LHCN-M2 (cell line): ENCODE measurements at regions not wholly inside any gene's neighbourhood (a gene's known extent, or its start where the extent isn't known, plus 50 kb on each side); places are given as distances from the start of the nearest gene placed in this dataset.
"Not testable (repeated sequence)": the region's sequence is repeated elsewhere in the genome, so short reads cannot be mapped to it uniquely, and the experiment has no call there.

Experiments used
- DNase-seq: peaks from one replicate; pipeline ENCODE4 v3.0.0-alpha.2; 2012; ENCODE audit warnings: low read depth

DNA sequence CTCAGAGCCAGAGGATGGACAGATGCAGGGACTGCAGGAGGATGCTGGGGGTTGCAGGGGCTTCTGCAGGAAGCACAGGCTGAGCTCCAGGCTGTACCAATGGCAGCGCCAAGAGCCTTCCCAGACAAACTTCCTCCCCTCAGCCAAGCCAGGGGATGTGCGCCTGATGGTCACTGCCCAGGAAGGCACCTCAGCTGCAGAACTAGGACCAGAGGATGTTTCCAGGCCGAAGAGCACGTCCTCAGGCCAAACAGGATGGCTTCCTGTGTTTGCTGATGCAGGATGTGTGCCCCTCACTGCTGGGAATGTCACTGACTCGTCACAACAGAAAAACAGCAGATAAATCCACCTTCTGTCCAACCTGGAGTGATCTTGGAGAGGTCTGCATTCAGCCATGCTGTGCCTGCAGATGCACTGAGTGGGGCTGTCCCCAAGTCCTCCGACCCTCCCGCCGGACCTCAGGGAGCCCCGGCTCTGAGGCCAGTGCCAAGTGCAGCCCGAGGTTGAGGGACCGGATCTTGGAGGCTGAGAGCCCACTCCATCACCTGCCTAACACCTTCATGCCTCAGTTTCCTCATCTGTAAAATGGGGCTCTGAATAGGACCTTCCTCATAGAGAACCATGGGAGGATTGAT lies 152.5 kb upstream of the CHST15 start:
- no peak for DNase-seq

DNA sequence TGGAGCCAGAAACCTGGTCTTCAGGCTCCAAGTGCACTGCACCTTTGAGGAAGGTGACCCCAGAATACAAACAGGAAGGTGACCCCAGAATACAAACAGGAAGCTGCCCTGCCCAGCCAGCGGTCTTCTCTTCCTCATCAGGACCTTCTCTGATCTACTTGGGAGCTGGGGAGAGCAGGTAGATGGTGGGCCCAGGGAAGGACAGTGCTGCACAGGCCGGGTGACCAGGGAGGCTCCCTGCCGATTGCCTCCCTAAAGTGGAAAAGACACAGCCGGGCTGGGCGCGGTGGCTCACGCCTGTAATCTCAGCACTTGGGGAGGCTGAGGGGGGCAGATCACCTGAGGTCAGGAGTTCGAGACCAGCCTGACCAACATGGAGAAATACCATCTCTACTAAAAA lies 151.8 kb upstream of the CHST15 start:
- no peak for DNase-seq

DNA sequence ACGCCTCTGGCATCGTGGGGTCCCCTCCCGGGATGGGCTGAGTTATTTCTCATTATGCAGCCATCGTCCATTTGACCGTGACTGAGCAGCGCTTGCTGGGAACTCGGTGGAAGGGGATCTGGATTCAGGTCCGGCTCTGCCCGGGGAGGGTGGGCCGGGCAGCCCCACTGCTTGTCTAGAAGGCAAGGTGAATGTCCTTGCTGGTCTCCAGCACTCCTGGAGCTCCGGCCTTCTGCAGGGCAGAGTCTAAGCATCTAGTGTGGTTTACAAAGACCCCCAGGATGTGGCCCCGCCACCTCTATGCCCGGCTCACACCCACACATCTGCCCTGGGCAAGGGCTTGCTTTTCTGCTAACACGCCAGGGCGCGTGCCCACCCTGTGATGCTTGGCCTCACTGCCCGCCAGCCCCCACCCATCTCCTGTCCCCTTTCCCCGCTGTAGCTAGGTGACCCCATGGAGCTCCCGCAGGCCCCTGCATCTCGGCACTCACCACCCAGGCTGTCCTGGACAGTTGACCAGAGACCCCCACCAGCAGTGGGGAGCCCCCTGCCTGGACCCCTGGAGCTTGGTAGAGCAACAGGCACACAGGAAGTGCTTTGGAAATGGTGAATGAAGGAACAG lies 151.0 kb upstream of the CHST15 start:
- no peak for DNase-seq

DNA sequence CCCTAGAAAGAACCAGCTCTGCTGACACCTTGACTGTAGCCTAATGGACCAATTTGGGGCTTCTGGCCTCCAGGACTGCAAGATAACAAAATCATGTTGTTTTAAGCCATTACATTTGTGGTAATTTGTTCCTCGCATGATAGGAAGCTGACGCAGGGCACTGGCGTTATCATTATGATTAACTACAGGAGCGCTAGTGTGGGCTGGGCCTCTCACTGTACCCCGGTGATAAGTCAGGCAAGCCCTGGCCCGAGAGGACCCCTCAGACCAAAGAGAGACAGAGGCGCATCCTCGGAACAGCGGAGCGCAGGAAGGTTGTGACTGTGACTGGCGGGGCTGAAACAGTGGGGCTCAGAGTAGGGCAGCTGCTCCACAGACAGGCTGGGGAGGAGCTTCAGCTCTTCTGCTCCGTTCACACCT lies 150.3 kb upstream of the CHST15 start:
- no peak for DNase-seq

DNA sequence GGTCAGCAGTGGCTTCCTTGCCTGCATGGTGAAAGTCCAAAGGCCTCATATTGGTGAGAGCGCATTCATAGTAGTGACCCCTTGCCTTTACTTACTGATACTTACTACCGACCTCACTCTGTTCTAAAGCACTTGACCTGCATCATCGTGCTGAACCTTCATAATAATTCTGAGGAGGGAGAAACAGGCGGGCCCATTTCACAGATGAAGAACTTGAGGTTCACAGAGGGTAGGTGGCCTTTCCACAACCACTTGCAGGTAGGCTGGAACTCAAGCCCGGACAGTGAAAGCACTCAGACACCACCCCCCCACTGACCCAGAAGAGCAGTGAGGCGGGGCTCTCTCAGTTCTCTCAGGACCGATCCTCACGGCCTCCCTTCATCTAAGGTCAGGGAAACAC lies 149.4 kb upstream of the CHST15 start:
- no peak for DNase-seq

DNA sequence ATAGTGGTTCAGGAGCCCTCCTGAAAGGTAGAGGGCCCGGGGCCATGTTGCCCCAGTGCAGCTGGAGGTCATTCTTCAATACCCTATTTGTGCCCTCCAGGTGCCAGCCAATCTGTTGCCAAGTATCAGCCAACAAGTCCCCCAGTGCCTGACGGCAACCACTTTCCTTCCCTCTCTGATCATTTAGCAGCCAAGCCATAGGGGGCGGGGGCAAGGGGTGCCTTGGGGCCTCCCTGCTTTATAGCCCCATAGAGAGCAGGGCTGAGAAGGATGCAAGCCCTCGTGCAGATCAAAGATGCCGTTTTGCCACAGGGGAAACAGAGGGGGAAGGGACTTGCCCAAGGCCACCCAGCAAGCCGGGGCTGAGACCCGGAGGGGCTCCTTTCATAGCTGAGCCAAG lies 149.0 kb upstream of the CHST15 start:
- no peak for DNase-seq

DNA sequence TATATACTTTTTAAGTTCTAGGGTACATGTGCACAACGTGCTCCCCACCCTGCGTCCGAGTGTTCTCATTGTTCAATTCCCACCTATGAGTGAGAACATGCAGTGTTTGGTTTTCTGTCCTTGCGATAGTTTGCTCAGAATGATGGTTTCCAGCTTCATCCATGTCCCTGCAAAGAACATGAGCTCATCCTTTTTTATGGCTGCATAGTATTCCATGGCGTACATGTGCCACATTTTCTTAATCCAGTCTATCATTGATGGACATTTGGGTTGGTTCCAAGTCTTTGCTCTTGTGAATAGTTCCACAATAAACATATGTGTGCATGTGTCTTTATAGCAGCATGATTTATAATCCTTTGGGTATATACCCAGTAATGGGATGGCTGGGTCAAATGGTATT lies 148.1 kb upstream of the CHST15 start:
- not testable (repeated sequence) for DNase-seq

DNA sequence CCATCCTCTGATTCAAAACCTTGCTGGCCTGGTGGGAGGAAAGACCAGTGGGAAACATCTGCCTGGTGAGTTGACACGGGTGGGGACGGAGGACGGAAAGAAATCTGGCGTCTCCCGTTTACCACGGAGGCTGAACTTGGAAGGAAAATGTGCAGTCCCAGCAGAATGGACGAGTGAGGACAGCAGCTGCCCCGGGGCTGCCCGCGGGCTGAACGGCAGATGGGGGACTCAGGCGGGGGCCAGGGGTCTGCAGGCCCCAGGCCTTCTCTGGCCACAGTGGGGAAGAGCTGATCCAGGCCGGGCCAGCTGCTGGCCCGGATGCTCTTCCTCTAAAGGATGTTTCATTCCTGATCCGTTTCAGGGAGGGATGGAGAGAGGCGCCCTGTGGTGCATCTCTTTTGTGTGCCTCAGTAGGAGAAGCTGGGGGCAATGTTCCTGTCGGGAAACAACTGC lies 147.5 kb upstream of the CHST15 start:
- no peak for DNase-seq

DNA sequence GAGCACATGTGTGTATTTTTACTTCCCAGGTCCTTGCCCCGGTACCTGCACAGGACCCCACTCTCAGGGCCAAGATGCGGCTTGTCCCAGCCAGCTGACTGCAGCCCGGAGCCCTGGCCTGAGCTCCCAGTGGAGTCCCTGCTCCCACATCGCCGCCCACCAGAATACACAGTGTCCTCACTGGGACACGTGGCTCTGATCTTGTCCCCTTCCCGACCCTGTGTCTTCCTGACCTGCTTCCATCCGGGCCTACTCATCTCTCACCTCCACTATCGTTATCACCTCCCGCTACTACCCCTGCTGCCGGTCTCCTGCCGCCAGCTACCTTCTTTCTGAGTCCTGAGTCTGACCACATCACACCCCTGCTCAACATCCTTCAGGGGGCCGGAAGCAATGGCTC lies 146.3 kb upstream of the CHST15 start:
- no peak for DNase-seq

DNA sequence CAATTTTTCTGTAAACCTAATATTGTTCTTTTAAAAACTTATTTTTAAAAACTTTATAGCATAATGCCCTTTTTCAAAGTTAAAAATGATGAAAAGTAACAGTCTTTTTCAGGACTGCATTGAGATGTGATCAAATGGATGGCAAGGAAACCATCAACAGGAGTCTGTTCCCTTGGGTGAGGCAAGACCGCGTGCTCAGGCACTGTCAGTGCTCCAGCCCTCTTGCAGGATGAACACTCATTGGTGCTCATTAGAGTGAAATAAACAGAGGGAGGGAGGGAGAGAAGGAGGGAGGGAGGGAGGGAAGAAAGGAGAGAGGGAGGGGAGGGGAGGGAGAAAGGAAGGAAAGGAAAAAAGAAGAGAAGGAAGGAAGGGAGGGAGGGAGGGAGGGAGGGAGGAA lies 145.7 kb upstream of the CHST15 start:
- no peak for DNase-seq

DNA sequence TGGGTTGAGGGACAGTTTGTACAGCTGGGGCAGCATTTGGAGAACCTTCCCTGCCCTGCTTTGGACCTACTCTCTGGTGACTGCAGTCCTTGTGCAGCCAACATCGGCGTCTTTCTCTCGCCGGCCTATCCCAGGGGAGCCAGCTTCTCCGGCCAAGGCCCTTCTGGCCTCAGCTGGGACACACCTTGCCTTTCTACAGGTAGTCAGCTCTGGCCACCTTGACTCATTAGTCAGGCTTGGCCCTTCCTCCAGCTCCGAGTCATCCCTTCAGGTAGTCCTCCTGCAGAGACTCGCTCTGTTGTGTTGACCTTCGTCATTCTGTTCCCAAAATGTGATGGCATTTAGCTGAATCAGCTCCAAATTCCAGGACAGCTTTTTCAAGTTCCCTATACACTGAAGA lies 145.0 kb upstream of the CHST15 start:
- DNase-seq, result no peak

DNA sequence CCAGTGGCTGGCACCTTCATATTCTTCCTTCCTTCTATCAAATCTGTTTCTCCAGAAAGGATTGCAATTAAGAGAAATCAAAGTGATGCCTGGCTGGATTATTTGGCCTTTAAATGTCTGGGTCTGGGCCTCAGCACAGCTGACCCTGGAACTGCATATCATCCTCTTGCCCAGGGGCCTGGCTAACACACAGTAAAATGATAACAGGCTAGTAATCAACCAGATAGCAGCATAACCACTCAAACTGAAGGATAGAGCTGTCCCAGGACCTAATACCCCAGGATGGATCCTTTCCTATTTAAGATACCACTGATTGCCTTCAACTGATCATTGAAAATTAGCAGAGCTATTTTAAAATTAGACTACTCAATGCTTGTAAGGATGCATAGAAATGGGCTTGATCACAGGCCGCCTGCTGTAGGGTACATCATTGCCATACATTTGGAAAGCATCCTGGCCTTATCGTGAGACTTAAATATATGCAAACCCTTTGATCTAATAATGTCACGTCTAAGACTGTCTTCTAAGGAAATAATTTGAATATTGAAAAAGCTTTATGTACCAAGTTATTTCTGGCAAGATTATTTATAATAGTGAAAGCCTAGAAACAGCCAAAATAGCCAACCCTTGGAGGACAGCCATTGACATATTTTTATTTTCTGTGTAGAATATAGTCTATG lies 144.0 kb upstream of the CHST15 start:
- DNase-seq, result no peak

DNA sequence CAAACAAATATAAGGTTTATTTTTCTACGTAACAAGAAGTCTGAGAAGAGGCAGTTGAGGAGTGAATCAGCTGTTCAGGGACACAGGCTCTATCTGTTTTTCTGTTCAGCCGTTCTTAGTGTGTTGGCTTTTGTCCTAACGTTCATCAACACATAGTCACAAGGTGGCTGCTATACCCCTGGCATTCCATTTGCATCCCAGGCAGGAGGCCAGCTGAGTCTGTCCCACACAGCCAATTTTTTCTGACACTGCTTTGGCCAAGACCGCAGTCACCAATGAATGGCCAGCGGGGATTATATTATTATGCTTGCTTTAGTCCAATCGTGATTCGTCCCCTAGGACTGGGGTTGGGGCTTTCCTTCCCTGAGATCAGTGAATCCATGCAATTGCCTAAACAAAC lies 143.4 kb upstream of the CHST15 start:
- no peak for DNase-seq

DNA sequence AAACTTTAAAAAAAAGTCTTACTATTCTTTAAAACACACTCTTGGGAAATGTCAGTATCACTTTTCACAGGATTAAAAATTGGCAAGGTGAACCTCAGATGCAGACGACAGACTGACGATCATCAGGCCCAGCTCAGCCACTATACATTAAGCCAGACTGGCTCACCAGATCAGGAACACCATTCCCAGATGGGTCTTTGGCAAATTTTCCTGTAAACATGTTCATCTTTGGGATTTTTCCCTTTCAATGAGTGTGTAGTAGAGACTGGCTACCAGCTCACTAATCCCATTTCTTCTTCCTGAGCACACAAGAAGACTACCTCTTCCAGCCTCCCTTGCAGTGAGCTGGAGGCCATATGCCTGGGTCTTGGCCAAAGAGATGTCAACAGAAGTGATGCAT lies 142.7 kb upstream of the CHST15 start:
- no peak for DNase-seq

DNA sequence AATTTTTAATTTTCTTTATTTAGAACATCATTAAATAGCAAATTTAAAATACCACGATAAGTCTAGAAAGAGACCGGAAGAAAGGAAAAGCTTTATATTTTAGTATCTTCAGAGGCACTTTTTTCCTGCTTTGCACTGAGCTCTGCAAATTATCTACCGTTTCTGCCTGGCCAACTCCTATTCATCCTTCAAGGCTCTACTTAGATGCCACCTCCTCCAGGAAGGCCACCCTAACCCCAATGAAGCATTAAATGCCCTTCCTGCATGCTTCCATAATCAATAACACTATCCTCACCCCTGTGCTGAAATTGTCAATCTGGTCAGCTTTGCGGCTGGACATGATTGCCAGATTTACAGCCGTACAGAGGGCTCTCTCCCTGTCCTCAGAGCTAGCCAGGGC lies 141.8 kb upstream of the CHST15 start:
- no peak for DNase-seq

DNA sequence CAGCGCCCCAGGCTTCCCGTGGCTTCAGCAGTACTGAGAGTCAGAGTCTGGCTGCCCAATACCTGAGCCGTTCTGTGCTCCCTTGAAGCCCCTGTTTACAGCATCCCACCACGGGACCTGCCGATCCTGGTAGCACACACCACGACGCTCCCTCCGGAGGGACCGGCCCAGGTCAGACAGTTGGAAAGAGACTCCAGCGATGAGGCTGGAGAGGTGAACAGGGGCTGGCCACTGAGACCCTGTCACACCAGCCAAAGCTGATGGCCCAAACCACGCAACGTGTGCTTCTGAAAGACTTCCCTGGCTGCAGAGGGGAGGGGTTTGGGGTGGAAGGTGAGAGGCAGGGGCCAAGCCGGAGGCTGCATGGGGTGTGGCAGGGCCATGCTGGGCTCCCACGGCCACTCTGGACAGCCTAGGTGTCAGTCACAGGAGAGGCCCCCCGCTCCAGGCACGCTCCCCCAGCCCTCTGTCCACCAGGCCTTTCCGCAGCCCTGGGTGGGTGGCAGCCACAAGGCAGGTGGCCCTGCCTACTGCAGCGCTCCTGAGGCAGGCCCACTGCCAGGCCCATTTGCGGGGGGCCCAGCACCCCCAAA lies 140.2 kb upstream of the CHST15 start:
- no peak for DNase-seq

DNA sequence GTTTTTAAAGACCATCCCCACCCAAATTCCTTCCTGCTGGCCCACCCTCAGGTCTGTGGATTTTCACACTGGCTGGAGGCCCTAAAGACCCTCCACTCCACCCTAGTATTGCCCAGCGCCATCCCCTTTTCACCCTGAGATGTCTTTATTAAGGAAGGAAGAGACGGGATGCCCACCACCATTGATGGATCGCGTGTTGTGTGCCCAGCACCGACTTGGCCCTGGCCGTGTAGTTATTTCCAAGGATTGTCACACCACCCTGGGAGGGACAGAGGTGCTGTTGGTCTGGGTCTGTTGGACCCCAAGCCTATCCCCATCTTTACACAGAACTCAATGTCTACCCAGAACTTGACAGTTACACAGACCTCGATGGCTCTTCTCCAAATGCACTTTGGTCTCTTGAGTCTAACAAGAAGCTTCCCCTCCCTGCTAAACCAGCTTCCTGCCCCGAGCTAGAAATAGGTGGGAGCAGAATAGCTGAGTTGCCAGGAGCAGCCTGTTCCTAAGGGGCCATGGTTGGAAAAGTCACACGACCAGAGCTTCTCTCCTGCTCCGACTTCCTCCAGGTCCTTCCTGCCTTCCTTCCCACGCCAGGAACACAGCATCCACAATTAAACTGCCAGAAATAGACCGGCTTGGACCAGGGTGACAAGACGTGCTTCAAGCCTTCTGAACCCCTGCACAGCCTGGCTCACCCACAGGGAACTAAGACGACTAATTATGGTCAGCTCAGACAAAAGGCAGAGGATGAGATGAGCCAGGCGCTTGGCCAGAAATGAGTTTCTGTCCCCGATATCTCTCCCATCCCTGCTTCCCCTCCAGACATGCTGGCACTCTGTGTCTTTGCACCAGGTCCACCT lies 139.5 kb upstream of the CHST15 start:
- no peak for DNase-seq

DNA sequence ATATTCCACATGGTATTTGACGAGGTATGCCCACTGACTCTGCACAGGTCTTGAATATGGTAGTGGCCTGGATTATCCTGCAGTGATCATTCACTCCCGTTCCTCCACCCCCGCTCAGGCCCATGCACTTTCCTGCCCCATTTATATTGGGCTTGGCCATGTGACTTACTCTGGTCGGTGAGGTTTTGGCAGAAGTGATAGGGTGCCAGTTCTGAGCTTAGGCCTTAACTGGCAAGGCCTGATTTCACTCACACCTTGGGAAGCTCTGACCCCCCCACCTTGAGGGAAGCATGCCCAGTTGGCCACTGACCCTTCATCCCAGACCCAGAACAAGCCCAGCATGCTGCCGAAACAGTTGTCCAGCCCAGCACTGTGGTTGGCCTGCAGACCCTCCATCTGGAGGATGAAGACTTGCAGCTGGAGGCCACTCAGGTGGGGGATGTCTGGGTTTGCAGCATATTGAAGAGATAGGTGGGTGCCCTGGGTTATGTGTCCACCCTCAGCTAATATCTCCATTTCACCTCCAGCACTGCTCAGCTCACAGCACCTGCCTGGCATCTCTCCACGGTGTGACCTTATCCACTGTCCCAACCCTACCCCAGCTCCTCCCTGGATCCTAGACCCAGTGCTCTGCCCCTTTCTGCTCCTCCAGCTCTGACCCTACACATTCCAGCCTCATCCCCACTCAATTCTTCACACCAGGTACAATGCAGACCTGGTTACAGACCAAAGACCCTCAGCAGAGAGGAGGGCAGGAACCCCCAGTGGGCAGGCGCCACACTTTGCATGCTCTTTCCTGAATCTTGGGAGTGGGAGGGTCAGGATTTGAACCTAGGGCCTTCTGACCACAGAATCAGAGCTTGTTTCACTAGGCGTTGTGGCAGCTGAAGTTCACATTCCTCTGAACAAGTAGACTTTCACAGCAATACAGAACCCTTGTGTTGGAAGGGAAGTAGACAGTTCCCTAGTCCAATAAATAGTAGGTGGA lies 138.1 kb upstream of the CHST15 start:
- no peak for DNase-seq

DNA sequence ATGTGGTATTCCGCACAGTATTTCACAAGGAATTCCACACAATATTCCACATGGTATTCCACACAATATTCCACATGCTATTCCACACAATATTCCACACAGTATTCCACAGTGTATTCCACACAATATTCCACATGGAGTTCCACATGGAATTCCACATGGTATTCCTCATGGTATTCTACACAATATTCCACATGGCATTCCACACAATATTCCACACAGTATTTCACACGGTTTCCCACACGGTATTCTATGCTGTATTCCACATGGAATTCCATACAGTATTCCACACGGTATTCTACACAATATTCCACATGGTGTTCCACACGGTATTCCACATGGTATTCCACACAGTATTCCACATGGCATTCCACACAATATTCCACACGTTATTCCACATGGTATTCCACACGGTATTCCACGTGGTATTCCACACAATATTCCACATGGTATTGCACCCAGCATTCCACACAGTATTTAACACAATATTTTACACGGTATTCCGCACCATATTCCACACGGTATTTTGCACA lies 137.3 kb upstream of the CHST15 start:
- no peak for DNase-seq

DNA sequence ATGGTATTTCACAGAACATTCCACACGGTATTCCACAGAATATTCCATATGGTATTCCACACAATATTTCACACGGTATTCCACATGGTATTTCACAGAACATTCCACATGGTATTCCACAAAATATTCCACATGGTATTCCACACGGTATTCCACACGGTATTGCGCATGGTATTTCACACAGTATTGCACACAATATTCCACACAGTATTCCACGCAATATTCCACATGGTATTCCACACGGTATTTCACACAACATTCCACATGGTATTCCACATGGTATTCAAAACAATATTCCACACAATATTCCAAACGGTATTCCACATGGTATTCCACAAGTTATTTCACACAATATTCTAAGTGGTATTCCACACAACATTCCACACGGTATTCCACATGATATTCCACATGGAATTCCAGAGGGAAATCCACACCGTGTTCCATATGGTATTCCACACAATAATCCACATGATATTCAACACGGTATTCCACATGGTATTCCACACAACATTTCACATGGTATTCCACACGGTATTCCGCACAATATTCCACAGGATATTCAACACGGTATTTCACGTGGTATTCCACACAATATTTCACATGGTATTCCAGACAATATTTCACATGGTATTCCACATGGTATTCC lies 136.7 kb upstream of the CHST15 start:
- DNase-seq, result no peak
